OCI-LY3 (cell line): ENCODE measurements at regions not wholly inside any gene's neighbourhood (a gene's known extent, or its start where the extent isn't known, plus 50 kb on each side); places are given as distances from the start of the nearest gene placed in this dataset.

Source experiments
- EZH2phosphoT487 ChIP-seq: fragments of 200-600 bp; shearing (Covaris generic); IDR thresholded peaks from 2 replicates; pipeline ENCODE4 v1.6.1; 2018; ENCODE audit warnings: antibody characterized with exemption, mixed run types, low read depth
- TF ChIP-seq, protein P1 (sequence below): fragments of 200-600, 300-600 bp; sonication (generic); IDR thresholded peaks from 2 replicates; pipeline ENCODE4 v1.5.1; 2014; ENCODE audit warnings: antibody characterized with exemption, low read length, low read depth

DNA sequence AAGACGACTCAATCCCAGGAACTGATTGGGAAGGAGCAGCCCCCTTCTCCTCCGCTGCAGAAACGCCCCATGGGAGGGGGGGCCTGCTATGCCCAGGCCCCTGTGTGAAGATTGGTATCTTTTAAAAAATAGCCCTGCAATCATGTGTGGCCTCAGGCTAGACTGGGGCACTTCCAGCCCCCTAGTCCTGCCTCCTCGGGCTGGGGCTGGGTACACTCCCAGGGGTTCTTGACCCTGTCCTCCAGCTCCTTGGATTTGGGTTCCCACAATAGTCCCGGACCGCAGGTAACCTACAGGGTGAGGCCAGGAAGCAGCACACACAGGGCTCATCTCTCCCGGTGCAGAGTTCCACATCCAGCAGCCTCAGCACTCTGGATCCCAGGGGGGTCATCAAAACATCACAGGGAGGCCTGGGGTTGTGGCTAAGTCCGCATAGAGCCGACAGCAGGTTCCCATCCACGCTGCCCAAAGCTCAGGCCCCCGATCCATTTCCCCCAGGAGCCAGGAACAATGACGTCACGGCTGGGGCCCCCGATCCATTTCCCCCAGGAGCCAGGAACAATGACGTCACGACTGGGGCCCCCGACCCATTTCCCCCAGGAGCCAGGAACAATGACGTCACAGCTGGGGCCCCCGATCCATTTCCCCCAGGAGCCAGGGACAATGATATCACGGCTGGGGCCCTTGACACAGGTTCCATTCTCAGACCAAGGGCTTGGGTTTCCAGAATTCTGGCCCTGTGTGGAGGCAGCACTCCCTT is 202.4 kb downstream of the IRF8 start:
- TF ChIP-seq, protein P1, sequence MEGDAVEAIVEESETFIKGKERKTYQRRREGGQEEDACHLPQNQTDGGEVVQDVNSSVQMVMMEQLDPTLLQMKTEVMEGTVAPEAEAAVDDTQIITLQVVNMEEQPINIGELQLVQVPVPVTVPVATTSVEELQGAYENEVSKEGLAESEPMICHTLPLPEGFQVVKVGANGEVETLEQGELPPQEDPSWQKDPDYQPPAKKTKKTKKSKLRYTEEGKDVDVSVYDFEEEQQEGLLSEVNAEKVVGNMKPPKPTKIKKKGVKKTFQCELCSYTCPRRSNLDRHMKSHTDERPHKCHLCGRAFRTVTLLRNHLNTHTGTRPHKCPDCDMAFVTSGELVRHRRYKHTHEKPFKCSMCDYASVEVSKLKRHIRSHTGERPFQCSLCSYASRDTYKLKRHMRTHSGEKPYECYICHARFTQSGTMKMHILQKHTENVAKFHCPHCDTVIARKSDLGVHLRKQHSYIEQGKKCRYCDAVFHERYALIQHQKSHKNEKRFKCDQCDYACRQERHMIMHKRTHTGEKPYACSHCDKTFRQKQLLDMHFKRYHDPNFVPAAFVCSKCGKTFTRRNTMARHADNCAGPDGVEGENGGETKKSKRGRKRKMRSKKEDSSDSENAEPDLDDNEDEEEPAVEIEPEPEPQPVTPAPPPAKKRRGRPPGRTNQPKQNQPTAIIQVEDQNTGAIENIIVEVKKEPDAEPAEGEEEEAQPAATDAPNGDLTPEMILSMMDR, result no peak
- no peak for TF ChIP-seq EZH2phosphoT487
